ENCODE measurements at regions not wholly inside any gene's neighbourhood (a gene's known extent, or its start where the extent isn't known, plus 50 kb on each side); places are given as distances from the start of the nearest gene placed in this dataset.

DNA sequence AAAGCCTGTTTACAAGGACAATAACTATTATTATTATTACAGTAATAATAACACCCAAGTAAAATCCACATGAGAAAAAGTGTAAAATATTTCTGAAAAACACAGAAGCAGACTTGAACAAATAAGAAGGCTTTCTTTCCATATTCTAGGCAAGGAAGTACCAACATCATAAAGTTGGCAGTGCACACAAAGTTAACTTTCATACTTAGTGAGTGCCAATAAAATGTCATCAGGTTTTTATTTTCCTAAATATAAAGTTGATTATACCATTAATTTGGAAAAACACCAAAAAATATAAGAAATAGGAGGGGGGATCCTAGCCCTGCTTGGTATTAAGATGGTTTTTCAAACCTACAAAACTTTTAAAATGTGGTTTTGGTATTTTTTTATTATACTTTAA, 161.4 kb downstream of the PRELID2 start:
- Histone ChIP-seq H3K4me1 (ENCODE audit: control insufficient read depth, insufficient read depth, low read length) (no peaks in the 10 kb centered on the region), H3K23ac (ENCODE audit: low read depth, low read length) (no peak overlapping the region), H3K27ac (ENCODE audit: insufficient read depth, low read length) (no peak overlapping the region), H3K14ac (replicated peaks; ENCODE audit: low read depth, low read length) (no peak overlapping the region), H3K9ac (ENCODE audit: low read depth, low read length) (no peak overlapping the region), H2AFZ (replicated peaks; ENCODE audit: low read length, poor library complexity) (no peak overlapping the region), H2BK15ac (ENCODE audit: low read depth, low read length) (no peak overlapping the region), H3K4ac (ENCODE audit: low read depth, low read length) (no peak overlapping the region), H2BK5ac (ENCODE audit: low read depth, low read length, poor library complexity, severe bottlenecking) (no peak overlapping the region), H3K36me3 (ENCODE audit: control insufficient read depth, insufficient read depth, low read length) (no peaks in the 10 kb centered on the region), H3K4me3 (ENCODE audit: insufficient read depth, low read depth, low read length) (no peak overlapping the region), H3K56ac (ENCODE audit: extremely low read depth, insufficient read depth, low read length) (no peak overlapping the region), H2BK120ac (ENCODE audit: low read depth, low read length) (no peak overlapping the region), H2BK20ac (ENCODE audit: low read depth, low read length) (no peak overlapping the region), H3K9me3 (ENCODE audit: control insufficient read depth, insufficient read depth, low read length) (no peaks in the 10 kb centered on the region), H2AK5ac (ENCODE audit: low read depth, low read length) (no peak overlapping the region), H4K91ac (ENCODE audit: insufficient read depth, low read depth, low read length) (no peak overlapping the region), H3K27me3 (ENCODE audit: control insufficient read depth, insufficient read depth, low read length) (no peaks in the 10 kb centered on the region), H3K18ac (ENCODE audit: low read depth, low read length) (no peak overlapping the region), H4K8ac (ENCODE audit: low read depth in 2 of 2, low read length in 2 of 2) (no peak overlapping the region), H2AK9ac (replicated peaks; ENCODE audit: low read depth, low read length, poor library complexity) (no peak overlapping the region), H3K9me1 (ENCODE audit: insufficient read depth, low read length) (no peaks in the 10 kb centered on the region), H4K5ac (ENCODE audit: low read depth, low read length) (no peak overlapping the region), H3K4me2 (ENCODE audit: low read depth, low read length) (no peak overlapping the region), H3K79me1 (ENCODE audit: low read depth in 1 of 2, low read length in 2 of 2) (no peaks in the 10 kb centered on the region), H4K20me1 (ENCODE audit: insufficient read depth, low read length) (no peaks in the 10 kb centered on the region)
- POLR2A ChIA-PET (ENCODE audit: unreplicated experiment), result no interaction called here
- intact Hi-C loops (cut with micrococcal nuclease), result no loop called here
- BruUV-seq (replicated peaks), result no TSS peak
- TF ChIP-seq, protein P1, sequence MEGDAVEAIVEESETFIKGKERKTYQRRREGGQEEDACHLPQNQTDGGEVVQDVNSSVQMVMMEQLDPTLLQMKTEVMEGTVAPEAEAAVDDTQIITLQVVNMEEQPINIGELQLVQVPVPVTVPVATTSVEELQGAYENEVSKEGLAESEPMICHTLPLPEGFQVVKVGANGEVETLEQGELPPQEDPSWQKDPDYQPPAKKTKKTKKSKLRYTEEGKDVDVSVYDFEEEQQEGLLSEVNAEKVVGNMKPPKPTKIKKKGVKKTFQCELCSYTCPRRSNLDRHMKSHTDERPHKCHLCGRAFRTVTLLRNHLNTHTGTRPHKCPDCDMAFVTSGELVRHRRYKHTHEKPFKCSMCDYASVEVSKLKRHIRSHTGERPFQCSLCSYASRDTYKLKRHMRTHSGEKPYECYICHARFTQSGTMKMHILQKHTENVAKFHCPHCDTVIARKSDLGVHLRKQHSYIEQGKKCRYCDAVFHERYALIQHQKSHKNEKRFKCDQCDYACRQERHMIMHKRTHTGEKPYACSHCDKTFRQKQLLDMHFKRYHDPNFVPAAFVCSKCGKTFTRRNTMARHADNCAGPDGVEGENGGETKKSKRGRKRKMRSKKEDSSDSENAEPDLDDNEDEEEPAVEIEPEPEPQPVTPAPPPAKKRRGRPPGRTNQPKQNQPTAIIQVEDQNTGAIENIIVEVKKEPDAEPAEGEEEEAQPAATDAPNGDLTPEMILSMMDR (conservative IDR thresholded peaks at IDR 0.05; ENCODE audit: low read depth, low read length), result no peak
- TF ChIP-seq CHD1 (IDR thresholded peaks at IDR 0.05; ENCODE audit: low read depth, low read length) (no peak), FOS (IDR thresholded peaks at IDR 0.05; ENCODE audit: low read depth, low read length) (no peak), CEBPB (IDR thresholded peaks at IDR 0.05; ENCODE audit: low read depth, low read length) (no peak), RCOR1 (IDR thresholded peaks at IDR 0.05; ENCODE audit: insufficient replicate concordance, low read length) (no peak), SMC3 (IDR thresholded peaks at IDR 0.05; ENCODE audit: low read depth, low read length) (no peak)
- dilution Hi-C loops (cut with HindIII; ENCODE audit: low sequenced_read_pairs, unreplicated experiment), result no loop called here
- DNase-seq, result no peak
- in situ Hi-C loops (cut with MboI; ENCODE audit: low sequenced_read_pairs), result no loop called here
- CTCF ChIA-PET, result no interaction called here
- no peak for ATAC-seq (ENCODE audit: low read depth)

Data from IMR-90 (cell line).